Right lobe of liver (tissue), 4 donors: ENCODE measurements at regions not wholly inside any gene's neighbourhood (a gene's known extent, or its start where the extent isn't known, plus 50 kb on each side); places are given as distances from the start of the nearest gene placed in this dataset.

Experiments used
- CTCF ChIP-seq, 4 donors: fragments of 200-600 bp in 3 of 4; fragments of 450-650 bp in 1 of 4; IDR thresholded peaks; one replicate each; pipeline versions ENCODE4 v1.5.1 to v1.8.0; 2016 to 2022; ENCODE audit warnings: antibody characterized with exemption in 4 of 4, mild to moderate bottlenecking in 2 of 4
- POLR2A ChIP-seq: fragments of 450-650 bp; IDR thresholded peaks from one replicate; pipeline ENCODE4 v1.6.1; 2017; ENCODE audit warnings: antibody characterized with exemption, mild to moderate bottlenecking
- donor health status: DM: no; HTN: no; CAD: no.
- donor health status: DM: no; HTN: no; CAD: no.
- donor health status: DM: no; HTN: yes; CAD: no.

- TF ChIP-seq CTCF (IDR thresholded peaks at IDR 0.05) = no peak
- TF ChIP-seq POLR2A = no peak
Measured at GRCh38 chr11:29361369-29361768, 655.5 kb downstream of the KCNA4 start.
